Hepatocyte (in vitro differentiated cells): ENCODE measurements at regions not wholly inside any gene's neighbourhood (a gene's known extent, or its start where the extent isn't known, plus 50 kb on each side); places are given as distances from the start of the nearest gene placed in this dataset.

Experiments used
- DNase-seq: peaks from one replicate; pipeline ENCODE4 v3.0.0-alpha.2; 2016; ENCODE audit warnings: low spot score
- H2AFZ ChIP-seq: fragments of 200-600 bp; sonication (generic); 2 replicates; pipeline ENCODE4 v1.6.0; 2016; ENCODE audit warnings: antibody characterized with exemption, mild to moderate bottlenecking
- H3K27ac ChIP-seq: fragments of 200-600 bp; sonication (generic); 2 replicates; pipeline ENCODE4 v1.5.1; 2016; ENCODE audit warnings: mild to moderate bottlenecking
- H3K27me3 ChIP-seq: fragments of 200-600 bp; sonication (generic); 2 replicates; pipeline ENCODE4 v1.6.1; 2016
- H3K36me3 ChIP-seq: fragments of 200-600 bp; sonication (generic); replicated peaks from 2 replicates; pipeline ENCODE4 v1.5.1; 2016; ENCODE audit warnings: low read depth; ENCODE audit not compliant: insufficient read depth
- H3K4me1 ChIP-seq: fragments of 200-600 bp; sonication (generic); 2 replicates; pipeline ENCODE4 v1.5.1; 2016; ENCODE audit warnings: mild to moderate bottlenecking, moderate library complexity; ENCODE audit not compliant: insufficient read depth
- H3K4me2 ChIP-seq: fragments of 200-600 bp; sonication (generic); 2 replicates; pipeline ENCODE4 v1.6.0; 2016
- H3K4me3 ChIP-seq: fragments of 200-600 bp; sonication (generic); 2 replicates; pipeline ENCODE4 v1.5.1; 2016; ENCODE audit warnings: mild to moderate bottlenecking
- H3K79me2 ChIP-seq: fragments of 200-600 bp; sonication (generic); 2 replicates; pipeline ENCODE4 v1.6.0; 2017; ENCODE audit warnings: mild to moderate bottlenecking
- H3K9me2 ChIP-seq: fragments of 200-600 bp; sonication (generic); replicated peaks from 2 replicates; pipeline ENCODE4 v1.6.0; 2017; ENCODE audit warnings: mild to moderate bottlenecking; ENCODE audit not compliant: insufficient read depth
- H3K9me3 ChIP-seq: fragments of 200-600 bp; sonication (generic); 2 replicates; pipeline ENCODE4 v1.5.1; 2016; ENCODE audit warnings: low read depth, mild to moderate bottlenecking
- H4K20me1 ChIP-seq: fragments of 200-600 bp; sonication (generic); 2 replicates; pipeline ENCODE4 v1.6.0; 2016; ENCODE audit warnings: mild to moderate bottlenecking; ENCODE audit not compliant: insufficient read depth, poor library complexity, severe bottlenecking
- EZH2 ChIP-seq: fragments of 200-600 bp; sonication (generic); IDR thresholded peaks from 2 replicates; pipeline ENCODE4 v1.6.1; 2016; ENCODE audit warnings: antibody characterized with exemption, mild to moderate bottlenecking, borderline replicate concordance
- EZH2phosphoT487 ChIP-seq: fragments of 200-600 bp; sonication (generic); IDR thresholded peaks from one replicate; pipeline ENCODE4 v1.6.1; 2018; ENCODE audit warnings: antibody characterized with exemption, mild to moderate bottlenecking, low read depth, moderate library complexity; ENCODE audit not compliant: unreplicated experiment, severe bottlenecking
- WGBS: methylation state at CpG from one replicate; pipeline ENCODE4 v1.1.6; 2016; ENCODE audit warnings: low lambda C conversion rate; ENCODE audit errors: missing lambda C conversion rate; 5-methylcytosine and 5-hydroxymethylcytosine counted together
- TF ChIP-seq, protein P1 (sequence below): fragments of 200-600 bp; sonication (generic); IDR thresholded peaks from 2 replicates; pipeline ENCODE4 v1.5.1; 2016; ENCODE audit warnings: antibody characterized with exemption, mild to moderate bottlenecking; ENCODE audit not compliant: poor library complexity

DNA sequence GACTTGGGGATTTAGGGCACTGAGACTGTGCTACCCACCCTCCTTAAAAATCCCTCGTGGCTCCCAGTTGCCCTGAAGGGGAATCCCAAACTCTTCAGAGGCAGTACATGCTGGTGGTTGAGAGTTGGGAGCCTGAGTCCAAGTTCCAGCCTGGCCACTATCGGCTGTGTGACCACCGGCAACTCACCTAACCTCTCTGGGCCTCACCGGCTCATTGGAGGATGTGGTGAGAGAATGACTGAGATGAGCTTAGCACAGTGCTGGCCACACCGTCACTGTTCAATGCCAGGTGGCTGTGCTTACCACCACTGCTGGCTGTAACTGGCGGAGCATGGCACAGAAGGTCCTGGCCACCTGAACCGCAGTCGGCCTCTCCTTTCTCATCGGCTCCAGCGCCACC, 200.2 kb downstream of the C9orf50 start:
- WGBS = 92% methylated on average over 10 of the region's 10 CpGs
- H3K79me2 ChIP-seq = no peaks in the 10 kb centered on the region
- H3K4me2 ChIP-seq = no peak overlapping the region
- no peaks in the 10 kb centered on the region for H3K9me3 ChIP-seq
- H3K4me1 ChIP-seq = peaks cover 14% of the 10 kb centered on the region
- H3K36me3 ChIP-seq = no peaks in the 10 kb centered on the region
- H3K27ac ChIP-seq = no peak overlapping the region
- H3K9me2 ChIP-seq = no peaks in the 10 kb centered on the region
- H4K20me1 ChIP-seq = no peaks in the 10 kb centered on the region
- TF ChIP-seq, protein P1, sequence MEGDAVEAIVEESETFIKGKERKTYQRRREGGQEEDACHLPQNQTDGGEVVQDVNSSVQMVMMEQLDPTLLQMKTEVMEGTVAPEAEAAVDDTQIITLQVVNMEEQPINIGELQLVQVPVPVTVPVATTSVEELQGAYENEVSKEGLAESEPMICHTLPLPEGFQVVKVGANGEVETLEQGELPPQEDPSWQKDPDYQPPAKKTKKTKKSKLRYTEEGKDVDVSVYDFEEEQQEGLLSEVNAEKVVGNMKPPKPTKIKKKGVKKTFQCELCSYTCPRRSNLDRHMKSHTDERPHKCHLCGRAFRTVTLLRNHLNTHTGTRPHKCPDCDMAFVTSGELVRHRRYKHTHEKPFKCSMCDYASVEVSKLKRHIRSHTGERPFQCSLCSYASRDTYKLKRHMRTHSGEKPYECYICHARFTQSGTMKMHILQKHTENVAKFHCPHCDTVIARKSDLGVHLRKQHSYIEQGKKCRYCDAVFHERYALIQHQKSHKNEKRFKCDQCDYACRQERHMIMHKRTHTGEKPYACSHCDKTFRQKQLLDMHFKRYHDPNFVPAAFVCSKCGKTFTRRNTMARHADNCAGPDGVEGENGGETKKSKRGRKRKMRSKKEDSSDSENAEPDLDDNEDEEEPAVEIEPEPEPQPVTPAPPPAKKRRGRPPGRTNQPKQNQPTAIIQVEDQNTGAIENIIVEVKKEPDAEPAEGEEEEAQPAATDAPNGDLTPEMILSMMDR = no peak
- no peak for TF ChIP-seq EZH2
- no peak for TF ChIP-seq EZH2phosphoT487
- H3K4me3 ChIP-seq = no peak overlapping the region
- no peaks in the 10 kb centered on the region for H3K27me3 ChIP-seq
- no peak overlapping the region for H2AFZ ChIP-seq
- DNase-seq = no peak

DNA sequence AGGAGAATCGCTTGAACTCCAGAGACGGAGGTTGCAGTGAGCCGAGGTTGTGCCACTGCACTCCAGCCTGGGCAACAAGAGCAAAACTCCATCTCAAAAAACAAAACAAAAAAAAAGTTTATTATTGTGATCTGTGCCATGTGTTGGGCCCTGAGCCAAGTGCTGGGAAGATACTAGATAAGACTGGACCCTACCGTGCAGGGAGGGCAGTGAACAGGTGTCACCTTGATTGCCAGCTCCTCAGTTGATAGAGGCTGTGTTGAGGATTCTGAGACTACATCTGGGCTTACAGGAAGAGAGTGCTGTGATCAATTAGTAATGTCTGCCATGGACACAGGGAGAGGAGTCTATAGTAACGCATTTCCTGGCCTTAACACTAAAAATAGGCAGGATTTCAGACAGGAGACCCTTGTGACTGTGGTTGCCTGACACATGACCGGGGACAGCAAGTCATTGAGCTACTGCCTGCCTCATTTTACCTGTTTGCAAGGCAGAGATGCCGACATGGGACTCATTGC, 201.5 kb downstream of the C9orf50 start:
- DNase-seq = no peak
- H3K9me2 ChIP-seq = no peaks in the 10 kb centered on the region
- no peak overlapping the region for H3K4me3 ChIP-seq
- H3K27ac ChIP-seq = no peak overlapping the region
- 92% methylated on average over 7 of the region's 7 CpGs for WGBS
- no peak overlapping the region for H3K4me2 ChIP-seq
- no peaks in the 10 kb centered on the region for H3K9me3 ChIP-seq
- peaks cover 25% of the 10 kb centered on the region for H3K4me1 ChIP-seq
- no peak overlapping the region for H2AFZ ChIP-seq
- TF ChIP-seq EZH2phosphoT487 (no peak), EZH2 (no peak)
- TF ChIP-seq, protein P1 = no peak
- H3K27me3 ChIP-seq = no peaks in the 10 kb centered on the region
- H4K20me1 ChIP-seq = no peaks in the 10 kb centered on the region
- H3K36me3 ChIP-seq = no peaks in the 10 kb centered on the region
- H3K79me2 ChIP-seq = no peaks in the 10 kb centered on the region

- Histone ChIP-seq H2AFZ (no peak overlapping the region), H3K36me3 (no peaks in the 10 kb centered on the region), H3K4me1 (peaks cover 32% of the 10 kb centered on the region), H3K4me2 (no peak overlapping the region), H3K4me3 (no peak overlapping the region), H3K9me3 (no peaks in the 10 kb centered on the region), H3K79me2 (no peaks in the 10 kb centered on the region), H3K9me2 (no peaks in the 10 kb centered on the region), H4K20me1 (no peaks in the 10 kb centered on the region), H3K27me3 (no peaks in the 10 kb centered on the region), H3K27ac (no peak overlapping the region)
- WGBS = 84% methylated on average over 4 of the region's 4 CpGs
- DNase-seq = no peak
- no peak for TF ChIP-seq EZH2phosphoT487
- TF ChIP-seq, protein P1 = no peak
- no peak for TF ChIP-seq EZH2
Measured at GRCh38 chr9:129418451-129418850, 202.4 kb downstream of the C9orf50 start.
